NCI-H2227 treated with DMSO at 0.1 percent for 48 hours (cell line): ENCODE measurements at regions not wholly inside any gene's neighbourhood (a gene's known extent, or its start where the extent isn't known, plus 50 kb on each side); places are given as distances from the start of the nearest gene placed in this dataset.
"Not testable (repeated sequence)": the region's sequence is repeated elsewhere in the genome, so short reads cannot be mapped to it uniquely, and the experiment has no call there.

Experiments used
- DNase-seq: peaks from one replicate; lab custom pipeline; 2025; lab: John Stamatoyannopoulos, UW

- DNase-seq = peak; percentile 52
These were observed 226.3 kb upstream of the NPVF start for GRCh38 chr7:25454562-25455041.

GRCh38 chr7:25455683-25456251 lies 227.5 kb upstream of the NPVF start:
- DNase-seq = no peak

GRCh38 chr7:25456467-25457171 lies 228.3 kb upstream of the NPVF start:
- no peak for DNase-seq

- no peak for DNase-seq
These were observed 230.8 kb upstream of the NPVF start for GRCh38 chr7:25459057-25459456.

- DNase-seq = no peak
These were observed 232.1 kb upstream of the NPVF start for GRCh38 chr7:25460433-25460832.

- no peak for DNase-seq
These were observed 241.4 kb upstream of the NPVF start for GRCh38 chr7:25469669-25470068.

- DNase-seq = no peak
These were observed 248.7 kb upstream of the NPVF start for GRCh38 chr7:25476863-25477499.

GRCh38 chr7:25478221-25478620 lies 249.9 kb upstream of the NPVF start:
- not testable (repeated sequence) for DNase-seq

GRCh38 chr7:25478925-25479324 lies 250.6 kb upstream of the NPVF start:
- DNase-seq = no peak

- no peak for DNase-seq
These were observed 253.6 kb upstream of the NPVF start for GRCh38 chr7:25481891-25482290.

- DNase-seq = no peak
These were observed 254.3 kb upstream of the NPVF start for GRCh38 chr7:25482631-25483030.

- no peak for DNase-seq
These were observed 256.7 kb upstream of the NPVF start for GRCh38 chr7:25485026-25485425.

- no peak for DNase-seq
These were observed 258.4 kb upstream of the NPVF start for GRCh38 chr7:25486656-25487055.

GRCh38 chr7:25493805-25494366 lies 265.6 kb upstream of the NPVF start:
- DNase-seq = no peak

GRCh38 chr7:25494896-25495295 lies 266.6 kb upstream of the NPVF start:
- no peak for DNase-seq

- peak; percentile 82 for DNase-seq
These were observed 267.3 kb upstream of the NPVF start for GRCh38 chr7:25495342-25496250.

- DNase-seq = no peak
These were observed 268.4 kb upstream of the NPVF start for GRCh38 chr7:25496476-25497368.

- no peak for DNase-seq
These were observed 272.2 kb upstream of the NPVF start for GRCh38 chr7:25500393-25500921.

GRCh38 chr7:25503306-25503705 lies 275.0 kb upstream of the NPVF start:
- no peak for DNase-seq

- DNase-seq = no peak
These were observed 283.9 kb upstream of the NPVF start for GRCh38 chr7:25512061-25512687.
